H9 (cell line): ENCODE measurements at regions not wholly inside any gene's neighbourhood (a gene's known extent, or its start where the extent isn't known, plus 50 kb on each side); places are given as distances from the start of the nearest gene placed in this dataset.

Experiments
- DNase-seq: peaks from one replicate; pipeline ENCODE4 v3.0.0-alpha.2; 2017
- H2AFZ ChIP-seq: one replicate; pipeline ENCODE4 v1.6.1; 2013; ENCODE audit warnings: mild to moderate bottlenecking, low read length, control low read depth, moderate library complexity
- H2AK5ac ChIP-seq: 2 replicates; pipeline ENCODE4 v1.6.1; 2013; ENCODE audit warnings: low read length, control low read depth, mixed read lengths; ENCODE audit not compliant: insufficient read length
- H2BK120ac ChIP-seq: one replicate; pipeline ENCODE4 v1.6.1; 2013; ENCODE audit warnings: low read depth, mild to moderate bottlenecking, low read length, control low read depth, inconsistent platforms; ENCODE audit not compliant: poor library complexity, severe bottlenecking
- H2BK12ac ChIP-seq: 2 replicates; pipeline ENCODE4 v1.6.1; 2013; ENCODE audit warnings: low read length, control low read depth, mixed read lengths, low read depth; ENCODE audit not compliant: insufficient read length
- H2BK15ac ChIP-seq: 2 replicates; pipeline ENCODE4 v1.6.1; 2013; ENCODE audit warnings: low read depth, low read length, control low read depth
- H2BK20ac ChIP-seq: one replicate; pipeline ENCODE4 v1.6.1; 2013; ENCODE audit warnings: low read depth, mild to moderate bottlenecking, low read length, control low read depth, inconsistent platforms; ENCODE audit not compliant: poor library complexity, severe bottlenecking
- H2BK5ac ChIP-seq: 2 replicates; pipeline ENCODE4 v1.6.1; 2013; ENCODE audit warnings: low read length, control low read depth, mixed read lengths; ENCODE audit not compliant: insufficient read length
- H3K14ac ChIP-seq: 2 replicates; pipeline ENCODE4 v1.6.1; 2013; ENCODE audit warnings: low read length, control low read depth; ENCODE audit not compliant: insufficient read depth
- H3K18ac ChIP-seq: 2 replicates; pipeline ENCODE4 v1.6.1; 2013; ENCODE audit warnings: low read depth, mild to moderate bottlenecking, mixed read lengths, low read length, control low read depth; ENCODE audit not compliant: insufficient read length
- H3K23ac ChIP-seq: 2 replicates; pipeline ENCODE4 v1.6.1; 2013; ENCODE audit warnings: low read length, control low read depth, mixed read lengths, low read depth; ENCODE audit not compliant: insufficient read length
- H3K23me2 ChIP-seq: 2 replicates; pipeline ENCODE4 v1.6.1; 2013; ENCODE audit warnings: low read depth, mild to moderate bottlenecking, mixed read lengths, low read length, control low read depth; ENCODE audit not compliant: insufficient read length, poor library complexity, severe bottlenecking
- H3K27ac ChIP-seq: 2 replicates; pipeline ENCODE4 v1.5.1; 2013; ENCODE audit warnings: low read length, control low read depth, mixed read lengths, low read depth; ENCODE audit not compliant: insufficient read length
- H3K27me3 ChIP-seq: 2 replicates; pipeline ENCODE4 v1.6.1; 2013; ENCODE audit warnings: low read length, control low read depth, inconsistent platforms; ENCODE audit not compliant: insufficient read depth
- H3K4ac ChIP-seq: 2 replicates; pipeline ENCODE4 v1.6.1; 2013; ENCODE audit warnings: low read depth, mild to moderate bottlenecking, control low read depth, inconsistent platforms, low read length, moderate library complexity
- H3K4me1 ChIP-seq: 2 replicates; pipeline ENCODE4 v1.6.1; 2013; ENCODE audit warnings: low read length, control low read depth, inconsistent platforms; ENCODE audit not compliant: insufficient read depth
- H3K4me2 ChIP-seq: 2 replicates; pipeline ENCODE4 v1.6.1; 2013; ENCODE audit warnings: low read length, control low read depth, mixed read lengths; ENCODE audit not compliant: insufficient read length, insufficient read depth
- H3K56ac ChIP-seq: 2 replicates; pipeline ENCODE4 v1.6.1; 2013; ENCODE audit warnings: low read depth, mild to moderate bottlenecking, mixed read lengths, low read length, control low read depth; ENCODE audit not compliant: insufficient read length
- H3K79me1 ChIP-seq: 2 replicates; pipeline ENCODE4 v1.6.1; 2013; ENCODE audit warnings: low read depth, mild to moderate bottlenecking, moderate library complexity, low read length, control low read depth, inconsistent platforms; ENCODE audit not compliant: insufficient read depth, poor library complexity, severe bottlenecking
- H3K79me2 ChIP-seq: 2 replicates; pipeline ENCODE4 v1.6.1; 2013; ENCODE audit warnings: low read length, control low read depth, inconsistent platforms; ENCODE audit not compliant: insufficient read depth
- H3K9ac ChIP-seq: 2 replicates; pipeline ENCODE4 v1.6.1; 2013; ENCODE audit warnings: low read length, control low read depth, mixed read lengths; ENCODE audit not compliant: insufficient read length; ENCODE audit errors: extremely low read depth
- H3K9me3 ChIP-seq: one replicate; pipeline ENCODE4 v1.6.1; 2013; ENCODE audit warnings: low read depth, low read length, inconsistent platforms; ENCODE audit not compliant: control insufficient read depth
- H3T11ph ChIP-seq: one replicate; pipeline ENCODE4 v1.6.1; 2013; ENCODE audit warnings: mild to moderate bottlenecking, low read length, control low read depth, inconsistent platforms
- H4K20me1 ChIP-seq: one replicate; pipeline ENCODE4 v1.6.1; 2013; ENCODE audit not compliant: control insufficient read depth, insufficient read length, insufficient read depth
- H4K5ac ChIP-seq: 2 replicates; pipeline ENCODE4 v1.6.1; 2013; ENCODE audit warnings: low read depth, mild to moderate bottlenecking, mixed read lengths, low read length, control low read depth; ENCODE audit not compliant: insufficient read length
- H4K8ac ChIP-seq: replicated peaks from 2 replicates; pipeline ENCODE4 v1.6.1; 2013; ENCODE audit warnings: low read length, control low read depth, mixed read lengths, low read depth; ENCODE audit not compliant: insufficient read length
- H4K91ac ChIP-seq: 2 replicates; pipeline ENCODE4 v1.6.1; 2013; ENCODE audit warnings: low read depth, mild to moderate bottlenecking, moderate library complexity, mixed read lengths, low read length, control low read depth; ENCODE audit not compliant: insufficient read length
- H3K27ac Mint-ChIP-seq, 3 experiments: 2 replicates in 2 of 3; 3 replicates in 1 of 3; pipeline ENCODE4 v1.8.0; 2020 to 2021; ENCODE audit warnings: mixed read lengths in 3 of 3, mild to moderate bottlenecking in 1 of 3, moderate library complexity in 1 of 3
- H3K27me3 Mint-ChIP-seq: 2 replicates; pipeline ENCODE4 v1.8.0; 2021; ENCODE audit warnings: low read depth, mild to moderate bottlenecking, moderate library complexity, mixed read lengths
- H3K36me3 Mint-ChIP-seq, 3 experiments: 2 replicates in 2 of 3; 3 replicates in 1 of 3; pipeline ENCODE4 v1.8.0; 2020 to 2021; ENCODE audit warnings: low read depth in 3 of 3, mixed read lengths in 3 of 3; ENCODE audit not compliant: insufficient read depth in 1 of 3
- H3K4me1 Mint-ChIP-seq, 2 experiments: 2 replicates each; pipeline ENCODE4 v1.8.0; 2020; ENCODE audit warnings: mixed read lengths in 2 of 2
- H3K4me3 Mint-ChIP-seq, 2 experiments: 2 replicates in 1 of 2; 3 replicates in 1 of 2; pipeline ENCODE4 v1.8.0; 2020 to 2021; ENCODE audit warnings: mild to moderate bottlenecking in 2 of 2, mixed read lengths in 2 of 2, moderate library complexity in 1 of 2
- H3K9me3 Mint-ChIP-seq, 2 experiments: 2 replicates in 1 of 2; 3 replicates in 1 of 2; pipeline ENCODE4 v1.8.0; 2020; ENCODE audit warnings: mild to moderate bottlenecking in 2 of 2, mixed read lengths in 2 of 2, moderate library complexity in 1 of 2
- CTCF ChIP-seq: fragments of 200-600 bp; sonication (generic); conservative IDR thresholded peaks from 3 replicates; pipeline ENCODE4 v1.8.0; 2021; ENCODE audit warnings: antibody characterized with exemption, mild to moderate bottlenecking
- WGBS: extraction: QIAGEN DNeasy Blood & Tissue Kit; methylation state at CpG from one replicate; pipeline ENCODE4 v1.1.7; 2013; ENCODE audit warnings: missing lambda C conversion rate, low lambda C conversion rate, mixed read lengths; ENCODE audit not compliant: insufficient read length; ENCODE audit errors: extremely low coverage; 5-methylcytosine and 5-hydroxymethylcytosine counted together

DNA sequence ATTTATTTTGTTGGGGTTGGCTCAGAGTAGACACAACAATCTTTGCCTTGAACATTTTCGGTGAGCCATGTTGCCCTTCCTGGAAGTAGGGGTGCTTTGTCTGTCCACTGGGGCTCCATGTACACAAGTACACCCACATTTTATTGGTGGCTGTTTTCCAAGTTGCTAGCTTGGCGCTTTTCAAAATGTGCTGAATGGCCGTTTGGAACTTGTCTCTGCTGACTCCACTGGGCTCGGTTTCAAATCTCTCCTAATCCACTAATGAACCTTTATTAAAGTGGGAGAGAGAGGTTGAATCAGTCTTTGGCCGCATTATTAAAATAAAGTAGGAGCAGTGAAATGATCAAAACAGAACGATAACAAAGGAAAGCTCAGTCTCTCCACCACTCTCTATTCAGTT lies 64.6 kb upstream of the TAF11L2 start:
- Mint-ChIP-seq H3K9me3 (no peaks in the 10 kb centered on the region; a peak in 1 of 5 replicates), H3K4me1 (peaks cover 31 to 32% of the 10 kb centered on the region in 2 experiments), H3K27ac (no peak overlapping the region), H3K36me3 (no peaks in the 10 kb centered on the region), H3K27me3 (peaks cover 1% of the 10 kb centered on the region), H3K4me3 (no peak overlapping the region)
- no peak overlapping the region for H3K18ac ChIP-seq
- H3K23ac ChIP-seq: no peak overlapping the region
- no peak overlapping the region for H2BK12ac ChIP-seq
- no peak overlapping the region for H4K8ac ChIP-seq
- no peak for DNase-seq
- no peak overlapping the region for H3K14ac ChIP-seq
- no peak overlapping the region for H4K91ac ChIP-seq
- no peak overlapping the region for H2BK5ac ChIP-seq
- no peak overlapping the region for H3T11ph ChIP-seq
- no peak overlapping the region for H2BK15ac ChIP-seq
- no peaks in the 10 kb centered on the region for H3K23me2 ChIP-seq
- no peaks in the 10 kb centered on the region for H3K79me2 ChIP-seq
- H3K9ac ChIP-seq: no peak overlapping the region
- H3K4me1 ChIP-seq: peaks cover 4% of the 10 kb centered on the region; the same call in 1 of the 2 replicates
- H4K20me1 ChIP-seq: no peaks in the 10 kb centered on the region
- no peak overlapping the region for H2BK120ac ChIP-seq
- H3K79me1 ChIP-seq: no peaks in the 10 kb centered on the region
- H2AFZ ChIP-seq: no peak overlapping the region
- H3K27ac ChIP-seq: no peak overlapping the region
- no peak overlapping the region for H2AK5ac ChIP-seq
- H3K56ac ChIP-seq: no peak overlapping the region
- no CpG with 5 or more reads among the region's 6 CpGs for WGBS
- no peaks in the 10 kb centered on the region for H3K9me3 ChIP-seq
- no peak for TF ChIP-seq CTCF
- H4K5ac ChIP-seq: no peak overlapping the region
- H3K4me2 ChIP-seq: no peak overlapping the region
- H3K27me3 ChIP-seq: no peaks in the 10 kb centered on the region
- no peak overlapping the region for H3K4ac ChIP-seq
- H2BK20ac ChIP-seq: no peak overlapping the region
